AG09319 (cell line): ENCODE measurements at regions not wholly inside any gene's neighbourhood (a gene's known extent, or its start where the extent isn't known, plus 50 kb on each side); places are given as distances from the start of the nearest gene placed in this dataset.

ENCODE experiments used
- DNase-seq: peaks from one replicate; pipeline ENCODE4 v3.0.0-alpha.2; 2010; ENCODE audit warnings: low read depth; ENCODE audit errors: extremely low read depth
- TF ChIP-seq, protein P1 (sequence below): IDR thresholded peaks from 2 replicates; pipeline ENCODE4 v1.5.1; 2011; ENCODE audit warnings: low read depth, mild to moderate bottlenecking, inconsistent platforms, low read length, moderate library complexity

DNA sequence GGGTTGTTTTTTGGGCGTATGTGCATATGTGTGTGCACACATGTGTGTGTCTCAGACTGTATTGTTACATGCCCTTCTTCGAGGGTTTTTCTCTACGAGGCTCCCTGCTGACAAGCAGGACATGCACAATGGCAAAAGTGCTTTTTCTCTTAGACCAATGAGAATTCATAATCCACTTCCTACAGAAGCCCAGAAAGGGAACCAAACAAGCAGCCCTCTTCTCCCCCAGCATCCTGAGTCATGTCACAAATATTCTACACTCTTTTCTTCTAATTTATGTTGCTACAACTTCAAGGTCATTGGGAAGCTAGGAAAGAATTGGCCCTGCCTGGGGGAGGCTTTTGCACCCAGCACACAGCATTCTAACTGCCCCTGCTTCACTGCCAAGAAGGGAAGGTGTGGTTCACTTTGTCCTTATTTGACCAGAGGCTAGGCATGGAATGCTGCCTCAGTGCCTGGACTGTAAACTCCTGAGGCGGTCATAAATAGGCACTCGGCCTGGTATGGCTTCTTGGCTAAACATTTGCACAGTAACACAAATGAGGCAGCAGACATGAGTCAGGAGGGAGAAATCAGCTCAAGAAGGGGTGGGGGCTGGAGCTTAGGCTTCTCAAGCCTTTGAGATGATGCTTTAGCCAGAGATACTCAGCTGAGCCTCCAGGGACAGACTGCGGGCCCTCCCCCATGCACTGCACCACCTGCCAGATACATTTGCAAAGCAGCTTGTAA lies 92.7 kb upstream of the KLF7 start:
- DNase-seq, result peak; percentile 99
- TF ChIP-seq, protein P1, sequence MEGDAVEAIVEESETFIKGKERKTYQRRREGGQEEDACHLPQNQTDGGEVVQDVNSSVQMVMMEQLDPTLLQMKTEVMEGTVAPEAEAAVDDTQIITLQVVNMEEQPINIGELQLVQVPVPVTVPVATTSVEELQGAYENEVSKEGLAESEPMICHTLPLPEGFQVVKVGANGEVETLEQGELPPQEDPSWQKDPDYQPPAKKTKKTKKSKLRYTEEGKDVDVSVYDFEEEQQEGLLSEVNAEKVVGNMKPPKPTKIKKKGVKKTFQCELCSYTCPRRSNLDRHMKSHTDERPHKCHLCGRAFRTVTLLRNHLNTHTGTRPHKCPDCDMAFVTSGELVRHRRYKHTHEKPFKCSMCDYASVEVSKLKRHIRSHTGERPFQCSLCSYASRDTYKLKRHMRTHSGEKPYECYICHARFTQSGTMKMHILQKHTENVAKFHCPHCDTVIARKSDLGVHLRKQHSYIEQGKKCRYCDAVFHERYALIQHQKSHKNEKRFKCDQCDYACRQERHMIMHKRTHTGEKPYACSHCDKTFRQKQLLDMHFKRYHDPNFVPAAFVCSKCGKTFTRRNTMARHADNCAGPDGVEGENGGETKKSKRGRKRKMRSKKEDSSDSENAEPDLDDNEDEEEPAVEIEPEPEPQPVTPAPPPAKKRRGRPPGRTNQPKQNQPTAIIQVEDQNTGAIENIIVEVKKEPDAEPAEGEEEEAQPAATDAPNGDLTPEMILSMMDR, result no peak

GRCh38 chr2:207260021-207260420 lies 94.3 kb upstream of the KLF7 start:
- DNase-seq, result no peak
- TF ChIP-seq, protein P1, result no peak

DNA sequence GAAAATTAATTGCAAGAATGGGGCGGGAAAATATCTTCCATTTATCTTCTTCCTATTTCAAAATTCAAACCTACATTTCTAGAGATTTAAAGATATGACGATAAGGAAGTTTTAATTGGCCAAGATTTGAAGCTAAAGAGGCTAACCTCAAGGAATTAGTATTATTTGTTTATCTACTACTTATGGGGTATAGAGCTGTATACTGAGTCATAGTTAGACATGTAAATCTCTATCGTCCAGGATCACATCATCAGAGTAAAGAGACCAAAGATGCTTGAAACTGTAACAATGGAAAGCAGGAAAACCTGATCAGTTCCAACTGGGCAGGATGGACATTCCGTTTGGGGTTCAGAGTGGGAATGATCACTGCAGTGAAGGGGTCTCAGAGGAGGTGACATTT lies 95.2 kb upstream of the KLF7 start:
- DNase-seq, result no peak
- TF ChIP-seq, protein P1, result no peak

GRCh38 chr2:207264310-207264709 lies 98.6 kb upstream of the KLF7 start:
- no peak for DNase-seq
- TF ChIP-seq, protein P1, result no peak

- no peak for DNase-seq
- TF ChIP-seq, protein P1, result no peak
These were observed 99.6 kb upstream of the KLF7 start for GRCh38 chr2:207265332-207265731.

DNA sequence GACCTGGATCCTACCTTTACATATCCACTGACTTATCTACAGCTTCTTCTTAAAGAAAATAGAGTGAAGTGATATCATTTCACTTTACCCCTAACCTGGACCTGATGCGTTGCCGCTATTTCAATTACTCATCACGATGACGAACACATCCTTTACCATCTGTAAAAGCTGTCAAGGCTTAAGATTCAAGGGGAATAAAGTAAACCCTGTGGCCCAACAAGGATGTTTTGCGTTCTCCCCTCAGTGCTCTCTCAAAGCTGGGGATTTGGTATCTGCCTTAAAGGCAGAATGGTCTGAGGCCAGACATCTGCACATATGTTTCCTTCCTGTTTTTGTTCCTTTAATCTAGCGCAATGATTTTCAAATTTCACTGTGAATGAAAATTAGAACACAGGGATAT lies 100.1 kb upstream of the KLF7 start:
- TF ChIP-seq, protein P1, result no peak
- no peak for DNase-seq

DNA sequence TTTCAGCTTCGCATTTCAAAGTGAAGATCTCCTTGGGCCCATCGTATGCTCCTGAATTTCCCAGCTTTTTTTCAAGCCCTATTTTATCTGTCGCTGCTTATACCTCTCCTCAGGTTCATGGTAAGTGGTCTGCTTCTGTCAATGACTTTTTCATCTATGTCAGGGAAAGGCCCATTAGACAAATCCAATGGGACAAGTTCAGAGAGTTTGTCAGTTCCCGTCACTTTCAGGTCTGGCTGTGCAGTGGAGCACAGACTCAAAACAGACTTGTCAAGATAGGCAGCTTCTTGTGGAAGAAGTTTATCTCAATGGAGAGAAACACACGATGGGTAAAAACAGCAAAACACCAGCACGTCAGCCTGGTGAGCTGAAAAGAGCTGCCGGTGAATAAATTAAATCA lies 100.9 kb upstream of the KLF7 start:
- no peak for DNase-seq
- TF ChIP-seq, protein P1, result no peak
